ENCODE measurements at regions not wholly inside any gene's neighbourhood (a gene's known extent, or its start where the extent isn't known, plus 50 kb on each side); places are given as distances from the start of the nearest gene placed in this dataset.

DNA sequence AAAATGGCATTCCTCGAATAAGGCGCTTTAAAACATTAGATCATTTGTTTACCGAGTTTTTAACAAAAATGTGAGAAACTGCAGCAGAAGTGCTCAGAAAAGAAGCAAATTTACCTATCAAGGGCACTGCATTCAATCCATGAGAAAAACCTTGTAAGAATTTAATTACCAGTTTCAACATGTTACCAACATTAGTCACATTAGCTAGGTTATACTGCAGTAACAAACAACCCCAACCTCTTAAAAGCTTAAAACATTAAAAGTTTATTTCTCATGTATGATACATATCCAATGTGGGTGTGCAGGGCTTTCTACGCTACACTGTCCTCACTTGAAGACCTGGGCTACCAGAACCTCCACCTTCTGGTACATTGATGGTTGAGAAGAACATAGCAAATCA is 68.1 kb upstream of the CCBE1 start:
- DNase-seq (no peak), ATAC-seq (no peak)
- intact Hi-C loops (cut with DNase I, micrococcal nuclease), result no loop called here

DNA sequence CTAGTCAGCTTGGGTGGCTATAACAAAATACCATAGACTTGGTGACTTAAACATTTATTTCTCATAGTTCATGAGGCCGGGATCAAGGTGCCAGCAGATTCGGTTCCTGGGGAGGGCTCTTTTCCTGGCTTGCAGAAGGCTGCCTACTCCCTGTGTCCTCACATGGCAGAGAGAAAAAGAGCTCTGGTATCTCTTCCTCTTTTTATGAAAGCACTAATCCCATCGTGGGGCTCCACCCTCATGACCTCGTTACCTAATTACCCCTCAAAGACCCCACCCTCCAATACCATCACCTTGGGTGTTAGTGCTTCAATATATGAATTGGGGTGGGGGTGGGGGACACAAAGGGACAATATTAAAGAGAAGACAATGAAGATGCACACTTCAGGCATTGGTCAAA is 67.1 kb upstream of the CCBE1 start:
- intact Hi-C loops (cut with DNase I, micrococcal nuclease), result no loop called here
- ATAC-seq (no peak), DNase-seq (no peak)

DNA sequence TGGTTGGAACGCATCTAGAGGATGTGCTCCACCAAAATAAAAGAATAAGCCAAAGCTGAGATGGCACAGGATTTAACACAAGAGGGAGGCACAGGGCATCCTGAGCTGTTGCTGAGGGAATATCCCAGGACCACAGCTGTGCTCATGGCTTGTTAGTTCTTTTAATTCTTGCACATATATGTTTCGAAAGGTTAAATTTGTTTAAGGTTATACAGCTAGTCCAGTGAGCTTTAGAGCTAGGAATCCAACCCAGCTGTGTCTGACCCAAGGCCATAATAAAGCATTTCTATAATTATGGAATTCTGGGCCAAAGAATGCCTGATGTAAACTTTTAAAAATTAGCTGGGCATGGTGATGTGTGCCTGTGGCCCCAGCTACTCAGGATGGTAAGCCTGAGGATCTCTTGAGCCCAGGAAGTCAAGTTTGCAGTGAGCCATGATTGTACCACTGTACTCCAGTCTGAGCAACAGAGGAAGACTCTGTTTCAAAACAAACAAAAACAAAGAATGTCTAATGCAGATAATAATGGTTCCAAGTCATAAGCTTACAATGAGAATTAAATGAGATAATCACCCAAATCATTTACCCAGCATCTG is 66.4 kb upstream of the CCBE1 start:
- ATAC-seq (no peak), DNase-seq (no peak)
- intact Hi-C loops (cut with DNase I, micrococcal nuclease), result no loop called here

DNA sequence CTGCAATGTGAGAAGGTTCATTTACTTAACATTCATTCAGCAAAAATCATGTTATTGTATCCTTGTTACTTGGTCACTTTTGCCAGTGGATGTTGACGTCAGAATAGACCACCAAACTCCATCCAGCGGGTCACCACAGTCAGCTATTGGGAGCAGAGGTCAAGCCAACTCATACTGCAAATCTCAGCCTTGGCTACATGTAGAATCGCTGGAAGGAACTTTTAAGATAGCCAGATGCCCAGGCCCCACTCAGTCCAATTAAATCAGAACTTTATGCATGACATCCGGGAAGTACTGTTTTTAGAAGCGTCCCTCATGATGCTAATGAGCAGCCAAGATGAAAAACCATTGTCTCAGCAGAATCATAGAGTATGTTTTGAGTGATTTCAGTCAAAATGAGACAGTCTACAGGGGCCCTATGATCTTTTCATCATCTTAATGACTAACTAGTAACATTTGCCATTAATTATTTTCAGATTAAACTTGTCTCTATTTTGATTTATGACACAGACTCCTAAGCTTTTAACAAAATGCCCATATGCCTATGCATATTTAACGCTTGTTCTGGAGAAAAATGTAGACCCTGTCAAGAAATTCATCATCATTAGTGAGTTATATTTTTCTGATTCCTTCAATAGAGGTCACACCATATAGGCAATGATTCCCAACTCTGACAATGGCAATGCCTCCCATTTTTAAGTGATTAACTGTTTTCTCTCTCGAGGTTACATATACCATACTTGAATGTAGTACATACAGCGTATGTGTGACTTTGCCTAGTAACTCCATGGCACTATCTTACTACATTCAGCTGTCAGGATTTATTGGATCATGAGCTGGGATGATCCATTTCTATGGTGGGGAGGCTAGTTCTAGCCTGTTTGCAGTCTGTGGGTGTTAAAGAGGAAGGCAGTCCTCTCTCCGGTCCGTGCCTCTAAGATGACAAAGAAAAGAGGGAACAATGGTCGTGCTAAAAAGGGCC is 63.7 kb upstream of the CCBE1 start:
- ATAC-seq, result no peak
- intact Hi-C loops (cut with DNase I, micrococcal nuclease), result no loop called here
- DNase-seq, result no peak

DNA sequence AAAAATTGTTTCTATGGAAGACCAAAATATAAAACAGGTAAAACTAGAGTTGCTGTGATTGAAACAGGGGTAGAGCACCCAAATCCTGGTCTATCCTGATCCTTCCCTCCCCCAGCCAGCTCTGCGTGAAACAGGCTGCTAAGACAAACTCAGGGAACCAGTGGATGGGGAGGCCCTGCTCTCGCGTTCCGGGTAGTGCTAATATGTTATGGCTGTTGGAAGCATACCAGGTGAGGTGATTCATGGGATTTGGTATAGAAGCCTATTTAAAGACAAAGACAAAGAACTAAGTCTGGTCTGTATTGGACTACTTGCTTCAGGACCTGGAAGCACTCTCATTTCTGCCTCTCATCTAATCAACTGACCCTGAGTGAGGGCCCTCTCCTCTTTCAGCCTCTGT is 63.0 kb upstream of the CCBE1 start:
- intact Hi-C loops (cut with DNase I, micrococcal nuclease), result no loop called here
- ATAC-seq (no peak), DNase-seq (no peak)

DNA sequence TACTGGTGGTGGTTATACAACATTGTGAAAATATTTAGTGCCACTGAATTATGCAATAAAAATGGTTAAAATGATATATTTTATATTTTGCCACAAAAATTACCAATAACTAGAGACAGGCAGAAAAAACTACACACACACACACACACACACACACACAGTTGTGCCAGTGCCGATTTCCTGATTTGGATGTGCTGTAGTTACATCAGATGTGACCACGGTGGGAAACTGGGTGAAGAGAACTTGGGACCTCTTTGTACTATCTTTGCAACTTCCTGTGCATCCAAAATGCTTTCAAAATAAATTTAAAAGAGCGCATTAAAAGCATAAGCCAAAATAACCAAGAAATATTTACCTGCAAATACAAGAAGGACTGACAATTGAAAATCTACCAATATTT is 61.6 kb upstream of the CCBE1 start:
- no peak for DNase-seq
- ATAC-seq, result no peak
- intact Hi-C loops (cut with DNase I, micrococcal nuclease), result no loop called here

DNA sequence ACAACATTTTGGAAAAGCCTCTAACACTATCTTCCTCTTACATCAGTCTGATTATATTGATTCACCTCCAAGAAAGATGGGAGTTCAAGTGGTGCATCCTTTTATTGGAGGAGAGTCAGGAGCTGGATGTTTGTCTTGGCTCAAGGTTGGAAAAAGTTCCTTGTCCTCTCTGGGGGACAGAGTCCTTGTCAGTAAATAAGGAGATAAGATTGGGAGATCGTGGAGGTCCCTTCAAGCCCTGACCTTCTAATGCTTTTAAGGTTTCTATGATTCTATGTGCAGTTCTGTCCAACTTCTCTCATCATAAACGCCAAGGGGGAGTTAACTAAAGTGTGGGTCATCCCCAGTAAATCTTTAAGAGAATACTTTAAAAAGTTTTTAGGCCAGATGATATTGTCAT is 60.9 kb upstream of the CCBE1 start:
- DNase-seq (no peak), ATAC-seq (no peak)
- intact Hi-C loops (cut with DNase I, micrococcal nuclease), result no loop called here

DNA sequence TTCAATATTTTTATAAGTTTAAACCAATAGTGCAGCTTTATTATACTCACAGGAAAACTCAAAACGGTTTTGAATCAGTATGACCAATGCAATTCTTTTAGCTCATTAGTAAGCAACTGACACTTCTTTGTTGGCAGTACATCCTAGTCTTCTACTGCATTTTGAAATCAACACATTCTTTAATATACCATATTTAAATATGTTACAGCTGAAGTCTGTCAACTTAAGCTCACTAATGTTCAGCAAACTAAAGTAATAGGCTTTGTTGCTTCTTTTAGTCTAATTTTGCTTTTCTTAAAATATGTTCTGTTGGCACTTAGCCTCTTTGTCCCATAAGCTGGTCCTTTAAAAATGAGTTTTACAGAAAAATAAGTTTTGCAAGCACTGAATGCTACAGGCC is 55.4 kb upstream of the CCBE1 start:
- intact Hi-C loops (cut with DNase I, micrococcal nuclease), result no loop called here
- DNase-seq (no peak), ATAC-seq (no peak)

DNA sequence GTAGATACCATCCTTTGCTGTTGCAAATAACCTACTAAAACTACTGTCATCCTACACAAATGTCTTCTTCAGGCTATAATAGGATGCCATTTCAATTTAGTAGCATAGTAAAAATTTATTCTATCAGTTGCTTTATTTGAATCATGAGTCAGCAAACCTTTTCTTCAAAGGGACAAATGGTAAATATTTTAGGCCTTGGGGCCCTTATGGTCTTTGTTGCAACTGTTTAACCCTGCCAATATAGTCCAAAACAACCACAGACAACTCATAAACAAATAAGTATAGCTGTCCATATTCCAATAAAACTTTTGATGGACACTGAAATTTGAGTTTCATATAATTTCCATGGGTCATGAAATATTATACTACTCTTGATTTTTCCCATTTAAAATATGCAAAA is 54.0 kb upstream of the CCBE1 start:
- ATAC-seq, result no peak
- intact Hi-C loops (cut with DNase I, micrococcal nuclease), result no loop called here
- DNase-seq, result no peak

DNA sequence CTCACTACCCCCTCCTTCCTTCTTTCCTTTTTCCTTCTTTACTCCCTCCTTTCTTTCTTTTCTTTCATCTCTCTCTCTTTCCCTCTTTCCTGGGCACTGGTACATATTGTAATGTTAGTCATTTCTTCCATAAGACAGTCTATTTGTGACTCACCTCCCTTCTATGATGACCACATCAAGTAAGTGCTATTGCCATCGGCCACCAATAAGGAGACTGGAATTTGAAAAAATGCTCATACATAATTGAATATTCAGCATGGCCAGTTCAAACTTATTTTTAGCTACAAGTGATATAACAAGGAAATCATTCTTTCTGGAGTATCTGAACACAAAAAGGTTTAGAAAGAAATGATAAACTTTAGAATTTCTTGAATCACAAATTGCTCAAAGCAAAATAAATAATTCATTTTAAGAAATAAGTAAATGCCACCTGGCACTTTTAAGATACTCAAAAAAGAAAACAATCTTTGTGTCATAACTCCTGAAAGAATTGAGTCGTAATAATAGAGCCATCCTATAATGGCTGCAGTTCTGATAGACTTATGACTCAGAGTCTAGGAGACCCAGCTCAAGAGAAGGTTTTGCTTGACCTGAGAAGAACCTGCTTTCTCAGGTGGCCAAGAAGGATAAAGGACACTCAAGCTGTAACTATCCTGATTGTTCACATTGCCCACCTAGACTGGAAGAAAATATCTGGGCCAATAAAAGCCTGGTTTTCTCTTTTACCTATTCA is 51.6 kb upstream of the CCBE1 start:
- DNase-seq, result no peak
- intact Hi-C loops (cut with DNase I, micrococcal nuclease), result no loop called here
- no peak for ATAC-seq
